Esophagus squamous epithelium (tissue), 5 donors: ENCODE measurements at regions not wholly inside any gene's neighbourhood (a gene's known extent, or its start where the extent isn't known, plus 50 kb on each side); places are given as distances from the start of the nearest gene placed in this dataset.

Experiments
- DNase-seq: peaks from one replicate; lab custom pipeline; 2025; lab: John Stamatoyannopoulos, UW
- H3K27ac ChIP-seq, 4 donors: fragments of 200-600 bp; sonication (generic); one replicate each; pipeline ENCODE4 v1.5.1; 2016 to 2019; ENCODE audit warnings: mild to moderate bottlenecking in 1 of 4
- H3K27me3 ChIP-seq, 4 donors: fragments of 200-600 bp; sonication (generic); 1 replicate in 3 of 4; 2 replicates in 1 of 4; pipeline versions ENCODE4 v1.5.1 to v1.6.0; 2017 to 2021; ENCODE audit warnings: antibody characterized with exemption in 1 of 4
- H3K36me3 ChIP-seq, 3 donors: fragments of 200-600 bp; sonication (generic); one replicate each; pipeline ENCODE4 v1.5.1; 2016 to 2019
- H3K4me1 ChIP-seq, 3 donors: fragments of 200-600 bp; sonication (generic); one replicate each; pipeline ENCODE4 v1.5.1; 2017 to 2019
- H3K4me3 ChIP-seq, 4 donors: fragments of 200-600 bp; sonication (generic); 1 replicate in 3 of 4; 2 replicates in 1 of 4; pipeline ENCODE4 v1.5.1; 2016 to 2019; ENCODE audit warnings: mild to moderate bottlenecking in 2 of 4, moderate library complexity in 1 of 4
- H3K9me3 ChIP-seq, 3 donors: fragments of 200-600 bp; sonication (generic); one replicate each; pipeline ENCODE4 v1.5.1; 2016 to 2019
- CTCF ChIP-seq, 6 experiments: fragments of 450-650 bp in 4 of 6; fragments of 200-600 bp in 2 of 6; sonication (generic) in 2 of 6; IDR thresholded peaks; one replicate each; pipeline ENCODE4 v1.5.1; 2016 to 2019; ENCODE audit warnings: antibody characterized with exemption in 6 of 6, mild to moderate bottlenecking in 4 of 6, moderate library complexity in 4 of 6
- POLR2A ChIP-seq, 4 donors: fragments of 450-650 bp; IDR thresholded peaks; one replicate each; pipeline ENCODE4 v1.6.1; 2017; ENCODE audit warnings: antibody characterized with exemption in 4 of 4, mild to moderate bottlenecking in 4 of 4, moderate library complexity in 3 of 4
- WGBS, 2 donors: methylation state at CpG; one replicate each; pipeline ENCODE4 v1.1.5; 2018; 5-methylcytosine and 5-hydroxymethylcytosine counted together
- intact Hi-C: fragments of 100-400 bp; cut with DNase I; formaldehyde crosslinking; loops from one replicate; pipeline ENCODE4 v1.15.0; 2022
- donor health status: DM: yes; HTN: yes; CAD: no.

DNA sequence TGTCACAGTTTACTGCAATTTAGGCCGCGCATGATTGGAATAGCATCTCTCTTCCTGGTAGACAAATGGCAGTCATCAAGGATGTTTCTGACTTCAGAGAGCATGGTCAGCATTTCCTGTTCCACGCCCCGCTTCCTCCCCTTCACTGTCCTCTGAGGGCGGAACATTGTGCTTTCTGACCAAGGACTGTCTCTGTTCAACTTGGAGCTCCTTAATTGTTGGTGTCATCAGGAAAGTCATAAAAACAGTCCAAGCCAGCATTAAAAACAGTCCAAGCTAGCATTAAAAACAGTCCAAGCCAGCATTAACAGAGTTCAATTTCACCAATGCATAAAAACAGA is 301.3 kb upstream of the IRX4 start:
- DNase-seq: no peak
- 71 to 82% methylated on average over 4 to 5 of the region's 5 CpGs for WGBS, 2 donors
- Histone ChIP-seq H3K27ac (peak overlapping the region in 2 of 4 donors; percentile 5 to 54), H3K27me3 (peaks cover 0 to 6% (median 0%) of the 10 kb centered on the region in 4 donors), H3K4me1 (no peaks in the 10 kb centered on the region), H3K36me3 (no peaks in the 10 kb centered on the region), H3K9me3 (no peaks in the 10 kb centered on the region), H3K4me3 (no peak overlapping the region)
- intact Hi-C loops: no loop called here
- TF ChIP-seq CTCF (IDR thresholded peaks at IDR 0.05): no peak
- TF ChIP-seq POLR2A (IDR thresholded peaks at IDR 0.05): no peak

- intact Hi-C loops: no loop called here
- peak overlapping the region in 1 of 4 donors; percentile 42 for H3K27ac ChIP-seq
- no peak for TF ChIP-seq CTCF (IDR thresholded peaks at IDR 0.05)
- H3K9me3 ChIP-seq: no peaks in the 10 kb centered on the region
- no peak for DNase-seq
- H3K27me3 ChIP-seq: peaks cover 0 to 5% (median 0%) of the 10 kb centered on the region in 4 donors
- 61 to 68% methylated on average over 11 to 13 of the region's 17 CpGs for WGBS, 2 donors
- no peaks in the 10 kb centered on the region for H3K36me3 ChIP-seq
- H3K4me3 ChIP-seq: no peak overlapping the region
- H3K4me1 ChIP-seq: no peaks in the 10 kb centered on the region
Observed at GRCh38 chr5:2183154-2184025, 300.7 kb upstream of the IRX4 start.

DNA sequence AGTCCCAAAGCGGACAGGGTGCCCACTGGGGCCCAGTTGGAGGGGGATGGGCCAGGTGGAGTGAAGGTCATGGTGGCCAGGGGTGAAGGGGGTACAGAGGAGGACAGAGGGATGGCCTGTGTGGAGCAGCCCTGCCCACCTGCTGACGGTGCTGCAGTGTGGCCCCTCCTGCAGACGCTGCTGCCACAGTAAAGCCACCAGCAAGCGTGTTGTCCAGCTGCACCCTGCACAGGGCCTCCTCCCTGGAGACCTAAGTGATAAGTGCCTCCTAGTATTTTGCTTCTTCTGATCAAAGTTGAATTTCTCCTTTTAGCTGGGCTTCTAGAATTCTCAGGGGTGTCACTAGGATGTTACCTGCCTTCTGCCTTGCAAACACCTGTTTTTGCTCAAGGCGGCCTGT is 299.3 kb upstream of the IRX4 start:
- H3K4me1 ChIP-seq: no peaks in the 10 kb centered on the region
- H3K4me3 ChIP-seq: no peak overlapping the region
- intact Hi-C loops: no loop called here
- no peak overlapping the region for H3K27ac ChIP-seq
- WGBS, 2 donors: 86 to 93% methylated on average over 4 of the region's 5 CpGs
- H3K9me3 ChIP-seq: no peaks in the 10 kb centered on the region
- no peak for DNase-seq
- TF ChIP-seq POLR2A (IDR thresholded peaks at IDR 0.05) (no peak), CTCF (IDR thresholded peaks at IDR 0.05) (no peak)
- H3K36me3 ChIP-seq: no peaks in the 10 kb centered on the region
- H3K27me3 ChIP-seq: peaks cover 0 to 3% (median 0%) of the 10 kb centered on the region in 4 donors

- no peak for DNase-seq
- intact Hi-C loops: no loop called here
- Histone ChIP-seq H3K4me1 (no peaks in the 10 kb centered on the region), H3K4me3 (no peak overlapping the region), H3K36me3 (no peaks in the 10 kb centered on the region), H3K27ac (no peak overlapping the region), H3K27me3 (peaks cover 0 to 3% (median 0%) of the 10 kb centered on the region in 4 donors), H3K9me3 (no peaks in the 10 kb centered on the region)
- WGBS, 2 donors: 86 to 90% methylated on average over 12 of the region's 17 CpGs
- no peak for TF ChIP-seq CTCF (IDR thresholded peaks at IDR 0.05)
- TF ChIP-seq POLR2A (IDR thresholded peaks at IDR 0.05): no peak
Observed at GRCh38 chr5:2181557-2181956, 298.8 kb upstream of the IRX4 start.

- H3K4me3 ChIP-seq: no peak overlapping the region
- intact Hi-C loops: no loop called here
- no peaks in the 10 kb centered on the region for H3K4me1 ChIP-seq
- H3K27me3 ChIP-seq: peaks cover 0 to 3% (median 0%) of the 10 kb centered on the region in 4 donors
- 62 to 72% methylated on average over 4 of the region's 8 CpGs for WGBS, 2 donors
- no peaks in the 10 kb centered on the region for H3K9me3 ChIP-seq
- TF ChIP-seq CTCF (IDR thresholded peaks at IDR 0.05): no peak
- no peak for TF ChIP-seq POLR2A (IDR thresholded peaks at IDR 0.05)
- no peaks in the 10 kb centered on the region for H3K36me3 ChIP-seq
- no peak for DNase-seq
- no peak overlapping the region for H3K27ac ChIP-seq
Observed at GRCh38 chr5:2181149-2181548, 298.4 kb upstream of the IRX4 start.
